AG04450 (cell line): ENCODE measurements at regions not wholly inside any gene's neighbourhood (a gene's known extent, or its start where the extent isn't known, plus 50 kb on each side); places are given as distances from the start of the nearest gene placed in this dataset.

Experiments used
- CTCF ChIA-PET: fragments of 300-600, 350-600 bp; formaldehyde crosslinking; extraction: SDS; loops from one replicate; lab custom pipeline; 2022; ENCODE audit warnings: antibody characterized with exemption, inconsistent platforms; lab: Charles Lee
- POLR2A ChIA-PET: fragments of 350-600 bp; formaldehyde crosslinking; extraction: SDS; loops from one replicate; lab custom pipeline; 2021; ENCODE audit warnings: antibody characterized with exemption, inconsistent platforms; lab: Yijun Ruan, JAX
- DNase-seq: peaks from one replicate; pipeline ENCODE4 v3.0.0-alpha.2; 2011; ENCODE audit warnings: low read depth, low spot score
- H3K27ac ChIP-seq: one replicate; pipeline ENCODE4 v1.5.1; 2012; ENCODE audit warnings: low read depth, low read length, control low read depth
- H3K27me3 ChIP-seq: one replicate; pipeline ENCODE4 v1.6.0; 2012; ENCODE audit warnings: low read length; ENCODE audit not compliant: control insufficient read depth, insufficient read depth
- H3K4me3 ChIP-seq: 2 replicates; pipeline ENCODE4 v1.5.1; 2011; ENCODE audit warnings: mild to moderate bottlenecking, low read depth, low read length, control low read depth
- H3K9me3 ChIP-seq: 2 replicates; pipeline ENCODE4 v1.5.1; 2012; ENCODE audit warnings: low read length; ENCODE audit not compliant: control insufficient read depth, insufficient read depth
- TF ChIP-seq, protein P1 (sequence below): IDR thresholded peaks from 2 replicates; pipeline ENCODE4 v1.5.1; 2011; ENCODE audit warnings: low read depth, low read length, control low read depth, inconsistent platforms

DNA sequence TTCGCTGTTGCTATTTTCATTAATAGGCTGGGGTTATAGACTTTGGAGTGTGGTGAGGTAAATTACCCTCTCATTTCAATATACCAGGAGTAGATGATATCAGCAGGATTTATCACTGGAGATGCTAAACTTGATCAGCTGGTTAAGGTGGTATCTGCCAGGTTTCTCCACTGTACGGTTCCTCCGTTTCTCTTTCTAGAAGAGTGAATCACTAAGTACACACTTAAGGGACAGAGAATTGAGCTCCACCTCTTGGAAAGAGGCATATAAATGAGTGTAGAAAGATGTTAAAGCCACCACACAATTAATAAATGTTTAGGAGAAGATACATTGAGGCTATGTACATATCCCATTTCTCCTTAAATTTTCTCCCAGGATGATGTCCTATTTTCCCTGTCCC is 277.4 kb upstream of the GRIP1 start:
- Histone ChIP-seq H3K4me3 (no peak overlapping the region), H3K27ac (no peak overlapping the region), H3K27me3 (no peaks in the 10 kb centered on the region), H3K9me3 (no peaks in the 10 kb centered on the region)
- ChIA-PET CTCF (no interaction called here), POLR2A (no interaction called here)
- no peak for DNase-seq
- TF ChIP-seq, protein P1, sequence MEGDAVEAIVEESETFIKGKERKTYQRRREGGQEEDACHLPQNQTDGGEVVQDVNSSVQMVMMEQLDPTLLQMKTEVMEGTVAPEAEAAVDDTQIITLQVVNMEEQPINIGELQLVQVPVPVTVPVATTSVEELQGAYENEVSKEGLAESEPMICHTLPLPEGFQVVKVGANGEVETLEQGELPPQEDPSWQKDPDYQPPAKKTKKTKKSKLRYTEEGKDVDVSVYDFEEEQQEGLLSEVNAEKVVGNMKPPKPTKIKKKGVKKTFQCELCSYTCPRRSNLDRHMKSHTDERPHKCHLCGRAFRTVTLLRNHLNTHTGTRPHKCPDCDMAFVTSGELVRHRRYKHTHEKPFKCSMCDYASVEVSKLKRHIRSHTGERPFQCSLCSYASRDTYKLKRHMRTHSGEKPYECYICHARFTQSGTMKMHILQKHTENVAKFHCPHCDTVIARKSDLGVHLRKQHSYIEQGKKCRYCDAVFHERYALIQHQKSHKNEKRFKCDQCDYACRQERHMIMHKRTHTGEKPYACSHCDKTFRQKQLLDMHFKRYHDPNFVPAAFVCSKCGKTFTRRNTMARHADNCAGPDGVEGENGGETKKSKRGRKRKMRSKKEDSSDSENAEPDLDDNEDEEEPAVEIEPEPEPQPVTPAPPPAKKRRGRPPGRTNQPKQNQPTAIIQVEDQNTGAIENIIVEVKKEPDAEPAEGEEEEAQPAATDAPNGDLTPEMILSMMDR = no peak

DNA sequence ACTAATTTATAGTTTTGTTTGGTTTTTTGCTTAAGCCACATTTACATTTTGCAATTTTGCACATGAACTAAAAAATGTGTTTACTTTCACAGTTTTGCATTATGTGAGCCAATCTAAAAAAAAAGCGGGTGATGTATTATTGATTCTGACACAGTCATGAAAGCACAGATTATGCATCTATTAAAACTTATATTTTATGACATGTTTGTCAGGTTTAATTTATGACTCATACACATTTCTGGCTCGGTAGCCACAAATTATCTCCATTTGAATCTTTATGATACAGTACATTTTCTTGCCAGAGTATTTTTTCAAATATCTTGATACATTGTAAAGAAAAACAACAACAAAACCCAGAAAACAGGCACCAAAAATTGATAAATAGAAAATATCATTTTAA is 280.4 kb upstream of the GRIP1 start:
- TF ChIP-seq, protein P1 = no peak
- H3K27me3 ChIP-seq = no peaks in the 10 kb centered on the region
- H3K4me3 ChIP-seq = no peak overlapping the region
- ChIA-PET POLR2A (no interaction called here), CTCF (no interaction called here)
- DNase-seq = no peak
- no peak overlapping the region for H3K27ac ChIP-seq
- no peaks in the 10 kb centered on the region for H3K9me3 ChIP-seq

DNA sequence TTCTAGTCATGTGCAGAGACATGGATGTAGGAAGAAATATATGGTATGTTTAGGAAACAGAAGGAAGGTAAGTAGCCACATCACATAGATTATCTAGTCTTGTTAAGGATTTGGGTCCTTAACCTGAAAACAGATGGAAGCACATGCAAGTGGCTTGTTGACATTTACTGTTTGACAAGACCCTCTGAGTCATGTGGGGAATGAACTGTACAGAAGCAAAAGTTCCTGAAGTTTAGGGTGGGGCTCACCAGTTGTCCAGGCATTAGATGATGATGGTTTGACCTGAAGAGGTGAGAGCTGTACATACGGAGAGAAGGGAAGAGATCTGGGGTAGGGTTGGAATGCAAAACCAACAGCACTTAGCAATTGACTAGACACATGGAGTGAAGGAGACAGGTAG is 281.1 kb upstream of the GRIP1 start:
- ChIA-PET CTCF (no interaction called here), POLR2A (no interaction called here)
- no peaks in the 10 kb centered on the region for H3K27me3 ChIP-seq
- no peak overlapping the region for H3K4me3 ChIP-seq
- no peaks in the 10 kb centered on the region for H3K9me3 ChIP-seq
- no peak for DNase-seq
- TF ChIP-seq, protein P1 = no peak
- no peak overlapping the region for H3K27ac ChIP-seq

DNA sequence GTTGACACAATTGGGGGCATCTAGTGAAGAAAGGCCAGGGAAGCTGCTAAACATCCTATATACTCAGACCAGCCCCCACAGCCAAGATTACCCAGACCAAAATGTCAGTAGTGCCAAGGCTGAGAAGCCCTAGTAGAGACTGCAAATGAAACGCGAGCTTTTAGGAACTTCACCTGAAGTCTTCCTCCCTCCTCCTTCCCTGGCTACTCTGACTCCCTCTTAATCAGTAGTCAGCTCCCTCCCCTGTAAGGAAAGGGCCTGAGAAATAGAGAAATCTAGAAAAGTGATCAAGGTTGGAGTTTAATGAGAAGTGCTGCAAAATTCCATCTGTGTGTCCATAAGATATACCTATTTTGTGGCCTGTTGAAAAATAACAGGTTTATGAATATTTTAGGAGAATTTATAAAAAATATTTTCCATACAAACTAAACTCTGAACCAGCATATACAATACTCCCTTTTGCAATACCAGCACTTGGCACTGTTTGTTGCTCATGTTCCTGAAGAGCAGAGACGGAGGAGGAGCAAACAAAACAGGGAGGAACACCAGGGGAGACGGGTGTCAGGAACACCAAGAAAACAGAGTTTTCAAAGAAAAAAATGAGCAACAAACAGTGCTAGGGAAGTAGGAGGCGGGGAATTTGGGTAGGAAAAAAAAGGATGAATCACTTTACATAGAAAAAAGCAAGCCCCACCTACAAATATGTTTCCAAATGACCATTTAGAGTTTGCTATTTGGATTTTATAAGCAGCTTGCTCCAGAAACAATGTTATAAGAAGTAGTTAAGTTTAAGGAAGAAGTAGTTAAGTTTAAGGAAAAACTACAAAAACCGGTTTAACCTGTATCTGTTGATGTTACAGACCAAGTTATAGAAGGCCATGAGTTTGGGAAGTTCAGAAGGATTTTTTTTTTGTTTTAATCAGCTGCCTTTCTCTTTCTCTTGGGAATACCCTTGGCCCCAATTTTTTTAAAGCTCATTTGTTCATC is 282.1 kb upstream of the GRIP1 start:
- ChIA-PET CTCF (no interaction called here), POLR2A (no interaction called here)
- DNase-seq = no peak
- H3K9me3 ChIP-seq = no peaks in the 10 kb centered on the region
- no peak overlapping the region for H3K27ac ChIP-seq
- no peaks in the 10 kb centered on the region for H3K27me3 ChIP-seq
- TF ChIP-seq, protein P1 = no peak
- no peak overlapping the region for H3K4me3 ChIP-seq

DNA sequence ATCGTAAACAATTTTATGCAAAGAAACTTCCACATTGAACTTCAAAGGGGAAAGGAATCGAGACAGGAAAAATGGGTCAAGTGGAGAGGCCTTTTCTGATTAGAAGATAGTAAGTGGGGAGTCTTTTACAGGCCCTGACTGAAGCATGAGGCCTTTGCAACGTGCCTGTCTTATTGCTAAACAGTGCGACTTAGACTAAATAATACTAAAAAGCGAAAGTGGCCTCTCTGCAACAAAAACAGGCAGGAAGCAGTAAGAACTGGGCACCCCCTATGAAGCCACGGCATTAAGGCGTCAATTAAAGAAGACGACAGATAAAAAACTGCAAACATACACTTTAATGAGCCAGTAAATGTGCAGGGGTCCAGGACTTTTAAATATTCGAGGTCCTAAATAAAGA is 283.4 kb upstream of the GRIP1 start:
- no peak overlapping the region for H3K27ac ChIP-seq
- H3K9me3 ChIP-seq = no peaks in the 10 kb centered on the region
- H3K27me3 ChIP-seq = no peaks in the 10 kb centered on the region
- TF ChIP-seq, protein P1 = no peak
- ChIA-PET CTCF (no interaction called here), POLR2A (no interaction called here)
- DNase-seq = no peak
- H3K4me3 ChIP-seq = no peak overlapping the region
